ENCODE measurements at regions not wholly inside any gene's neighbourhood (a gene's known extent, or its start where the extent isn't known, plus 50 kb on each side); places are given as distances from the start of the nearest gene placed in this dataset.

DNA sequence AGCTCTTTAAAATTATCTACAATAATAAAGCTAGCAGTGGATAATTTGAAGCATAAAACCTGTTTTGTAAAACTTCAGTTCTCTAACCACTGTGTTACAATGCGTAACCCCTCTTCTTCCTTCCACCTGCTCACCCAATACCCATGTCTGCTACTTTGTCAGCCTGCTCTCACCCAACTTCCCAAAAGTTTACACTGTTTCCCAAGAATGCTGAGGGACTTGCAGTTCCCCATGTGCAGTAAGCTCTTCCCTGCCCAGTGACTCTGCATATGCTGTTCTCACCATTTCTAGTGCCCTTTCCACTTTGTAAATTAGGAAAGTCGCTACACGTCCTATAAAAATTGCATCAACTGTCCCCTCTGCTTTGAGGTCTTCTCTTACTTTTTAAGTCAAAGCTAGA, 315.9 kb upstream of the SEMA6D start:
- H3K9me3 ChIP-seq (ENCODE audit: control insufficient read depth, low read length): no peaks in the 10 kb centered on the region
- peaks cover 11% of the 10 kb centered on the region for H3K4me1 ChIP-seq (ENCODE audit: control insufficient read depth, insufficient read depth, low read length)
- H3K27me3 ChIP-seq (replicated peaks; ENCODE audit: control insufficient read depth, insufficient read depth, low read length): peaks cover 30% of the 10 kb centered on the region
- no peaks in the 10 kb centered on the region for H3K36me3 ChIP-seq (ENCODE audit: control insufficient read depth, insufficient read depth, low read length, severe bottlenecking)
- no peak for DNase-seq (ENCODE audit: low read depth)
- no peak overlapping the region for H3K9ac ChIP-seq (ENCODE audit: low read length)
- H3K4me3 ChIP-seq (ENCODE audit: low read length): no peak overlapping the region

DNA sequence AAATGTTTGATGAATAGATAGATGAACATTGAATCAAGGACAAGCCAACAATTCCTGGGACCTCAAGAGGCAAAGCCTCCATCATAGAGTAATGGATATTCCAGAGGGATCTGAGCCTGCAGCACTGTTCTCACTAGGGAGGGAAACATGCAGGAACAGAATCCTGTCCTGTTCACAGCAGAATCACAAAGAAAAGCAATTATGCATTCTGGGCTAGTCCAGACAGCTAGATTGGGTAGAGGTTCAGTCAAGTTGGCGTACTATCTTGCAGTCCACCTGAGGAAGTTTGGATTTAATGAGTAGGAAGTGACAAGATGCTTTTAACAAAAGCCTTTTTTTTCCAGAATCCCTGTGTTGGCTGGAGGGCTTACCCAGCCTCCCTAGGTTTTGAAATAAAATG, 314.5 kb upstream of the SEMA6D start:
- no peaks in the 10 kb centered on the region for H3K36me3 ChIP-seq (ENCODE audit: control insufficient read depth, insufficient read depth, low read length, severe bottlenecking)
- no peak overlapping the region for H3K9ac ChIP-seq (ENCODE audit: low read length)
- peaks cover 30% of the 10 kb centered on the region for H3K27me3 ChIP-seq (replicated peaks; ENCODE audit: control insufficient read depth, insufficient read depth, low read length)
- no peaks in the 10 kb centered on the region for H3K9me3 ChIP-seq (ENCODE audit: control insufficient read depth, low read length)
- H3K4me1 ChIP-seq (ENCODE audit: control insufficient read depth, insufficient read depth, low read length): peaks cover 8% of the 10 kb centered on the region
- DNase-seq (ENCODE audit: low read depth): no peak
- no peak overlapping the region for H3K4me3 ChIP-seq (ENCODE audit: low read length)

DNA sequence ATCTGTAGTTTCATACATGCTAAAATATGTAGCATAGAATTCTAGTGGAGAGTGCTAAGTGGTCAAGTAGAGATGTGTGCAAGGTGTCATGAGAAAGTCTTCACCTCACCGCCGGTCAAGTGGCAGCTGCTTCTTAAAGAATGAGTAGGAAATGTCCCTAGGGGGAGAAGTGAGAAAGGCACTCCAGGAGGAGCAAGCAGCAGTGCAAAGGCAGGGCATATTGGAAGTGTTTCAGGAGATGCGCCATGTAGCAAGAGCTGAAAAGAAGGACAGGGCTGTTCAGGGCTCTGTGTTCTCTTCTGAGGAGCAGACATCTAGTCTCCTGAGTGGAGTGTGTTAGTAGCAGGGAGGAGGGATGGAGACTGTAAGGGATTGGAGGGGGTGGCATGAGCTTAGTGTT, 312.4 kb upstream of the SEMA6D start:
- H3K27me3 ChIP-seq (replicated peaks; ENCODE audit: control insufficient read depth, insufficient read depth, low read length): peaks cover 30% of the 10 kb centered on the region
- H3K4me3 ChIP-seq (ENCODE audit: low read length): no peak overlapping the region
- no peaks in the 10 kb centered on the region for H3K36me3 ChIP-seq (ENCODE audit: control insufficient read depth, insufficient read depth, low read length, severe bottlenecking)
- H3K9ac ChIP-seq (ENCODE audit: low read length): no peak overlapping the region
- H3K9me3 ChIP-seq (ENCODE audit: control insufficient read depth, low read length): no peaks in the 10 kb centered on the region
- peaks cover 13% of the 10 kb centered on the region for H3K4me1 ChIP-seq (ENCODE audit: control insufficient read depth, insufficient read depth, low read length)
- DNase-seq (ENCODE audit: low read depth): no peak

DNA sequence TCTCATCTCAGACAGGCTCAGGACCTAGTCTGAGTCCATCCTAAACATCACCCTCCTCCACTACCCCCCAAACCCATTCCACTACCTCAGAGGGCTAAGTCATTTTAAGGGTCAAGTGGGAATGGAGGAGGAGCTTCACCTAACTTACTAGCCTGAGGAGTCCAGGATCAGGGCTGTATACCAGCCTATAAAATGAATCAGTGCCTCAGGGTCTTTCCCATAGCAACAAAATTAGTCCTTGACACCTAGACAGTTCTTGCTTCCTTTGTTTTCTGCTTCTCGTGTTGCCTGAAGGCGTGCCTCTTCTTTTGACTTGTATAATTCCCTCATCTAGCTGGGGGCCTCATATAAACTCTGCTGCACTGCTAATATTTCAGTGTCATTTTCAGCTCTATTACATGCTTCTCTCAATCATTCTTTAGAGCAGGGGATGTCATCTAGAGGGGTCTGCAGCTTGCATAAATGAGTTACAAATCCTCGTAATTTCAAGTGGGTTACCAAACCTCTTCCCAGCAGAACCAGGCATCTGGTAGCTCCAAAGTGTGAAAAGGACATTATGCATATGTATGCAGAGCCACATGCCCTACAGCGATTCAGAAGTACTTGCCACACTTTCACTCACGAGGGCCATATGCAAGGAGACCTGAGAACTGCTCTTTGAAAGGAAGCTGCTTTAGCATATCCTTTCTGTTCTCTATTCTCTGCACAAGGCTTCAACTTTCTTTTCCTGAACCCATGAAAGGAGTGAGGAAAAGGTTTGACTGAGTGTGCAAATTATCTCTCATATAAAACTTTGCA, 311.7 kb upstream of the SEMA6D start:
- H3K4me3 ChIP-seq (ENCODE audit: low read length): no peak overlapping the region
- H3K9me3 ChIP-seq (ENCODE audit: control insufficient read depth, low read length): no peaks in the 10 kb centered on the region
- peaks cover 15% of the 10 kb centered on the region for H3K4me1 ChIP-seq (ENCODE audit: control insufficient read depth, insufficient read depth, low read length)
- peaks cover 30% of the 10 kb centered on the region for H3K27me3 ChIP-seq (replicated peaks; ENCODE audit: control insufficient read depth, insufficient read depth, low read length)
- no peaks in the 10 kb centered on the region for H3K36me3 ChIP-seq (ENCODE audit: control insufficient read depth, insufficient read depth, low read length, severe bottlenecking)
- H3K9ac ChIP-seq (ENCODE audit: low read length): no peak overlapping the region
- DNase-seq (ENCODE audit: low read depth): no peak

DNA sequence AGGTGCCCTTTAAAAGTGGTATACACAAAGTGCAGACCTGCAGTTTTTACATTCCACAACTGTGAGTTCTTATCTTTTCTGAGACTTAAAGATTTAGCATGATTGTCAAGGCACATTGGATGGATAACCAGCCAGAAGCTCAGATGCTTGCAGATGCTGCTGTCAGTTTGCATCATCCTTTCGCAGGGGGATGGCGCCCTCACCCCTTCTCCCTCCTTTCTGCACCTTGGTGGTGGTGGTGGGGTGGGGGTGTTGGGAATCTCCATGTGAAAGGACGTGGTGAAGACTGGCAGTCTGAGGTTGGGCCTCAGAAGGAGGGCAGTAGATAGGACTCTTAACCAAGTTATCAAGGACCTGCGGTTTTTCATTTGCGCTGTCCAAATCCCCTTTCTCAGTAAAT, 309.6 kb upstream of the SEMA6D start:
- H3K36me3 ChIP-seq (ENCODE audit: control insufficient read depth, insufficient read depth, low read length, severe bottlenecking): no peaks in the 10 kb centered on the region
- no peak for DNase-seq (ENCODE audit: low read depth)
- H3K4me1 ChIP-seq (ENCODE audit: control insufficient read depth, insufficient read depth, low read length): peaks cover 15% of the 10 kb centered on the region
- H3K4me3 ChIP-seq (ENCODE audit: low read length): no peak overlapping the region
- peaks cover 29% of the 10 kb centered on the region for H3K27me3 ChIP-seq (replicated peaks; ENCODE audit: control insufficient read depth, insufficient read depth, low read length)
- no peaks in the 10 kb centered on the region for H3K9me3 ChIP-seq (ENCODE audit: control insufficient read depth, low read length)
- no peak overlapping the region for H3K9ac ChIP-seq (ENCODE audit: low read length)

DNA sequence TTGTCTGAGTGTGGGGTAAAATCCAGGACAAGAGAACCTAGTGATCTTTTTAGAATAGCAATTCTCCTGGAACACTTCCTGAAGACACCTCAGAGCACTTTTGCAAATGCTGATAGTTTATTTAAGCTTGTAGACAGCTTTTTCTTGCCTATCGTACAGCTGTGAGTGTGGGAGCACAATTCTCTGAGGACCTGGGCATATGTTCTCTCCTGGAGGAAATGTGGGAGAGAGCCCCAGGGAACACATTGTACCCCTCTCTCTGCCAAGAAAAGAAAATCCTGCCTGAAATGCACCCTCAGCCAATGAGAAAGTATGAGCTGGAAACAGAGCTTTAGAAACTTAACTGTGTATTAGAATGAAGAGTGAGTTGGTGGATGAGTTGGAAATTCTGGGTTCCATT, 308.3 kb upstream of the SEMA6D start:
- Histone ChIP-seq H3K9me3 (ENCODE audit: control insufficient read depth, low read length) (no peaks in the 10 kb centered on the region), H3K36me3 (ENCODE audit: control insufficient read depth, insufficient read depth, low read length, severe bottlenecking) (no peaks in the 10 kb centered on the region), H3K4me1 (ENCODE audit: control insufficient read depth, insufficient read depth, low read length) (peaks cover 15% of the 10 kb centered on the region), H3K4me3 (ENCODE audit: low read length) (peak overlapping the region; percentile 18), H3K9ac (ENCODE audit: low read length) (no peak overlapping the region), H3K27me3 (replicated peaks; ENCODE audit: control insufficient read depth, insufficient read depth, low read length) (peaks cover 18% of the 10 kb centered on the region)
- DNase-seq (ENCODE audit: low read depth): no peak

DNA sequence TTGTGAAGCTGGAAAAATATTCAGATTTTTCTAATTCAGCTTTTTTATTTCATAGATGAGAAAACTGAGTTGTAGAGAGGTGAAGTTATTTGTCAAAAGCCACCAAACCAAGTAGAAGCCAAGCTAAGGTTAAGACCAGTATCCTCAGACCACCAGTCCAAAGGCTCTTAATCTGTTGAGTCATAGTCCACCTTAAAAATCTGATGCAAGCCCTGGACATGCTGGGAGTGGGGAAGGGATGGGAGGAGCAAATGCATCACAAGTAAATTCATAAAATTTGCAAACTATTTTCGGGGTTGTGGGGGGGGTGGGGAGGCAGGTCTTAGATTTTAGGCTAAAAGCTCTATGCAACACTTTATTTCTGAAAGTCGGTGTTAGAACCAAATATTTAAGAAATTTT, 307.7 kb upstream of the SEMA6D start:
- Histone ChIP-seq H3K4me3 (ENCODE audit: low read length) (peak overlapping the region; percentile 18), H3K9ac (ENCODE audit: low read length) (no peak overlapping the region)
- peak; percentile 52 for DNase-seq (ENCODE audit: low read depth)

DNA sequence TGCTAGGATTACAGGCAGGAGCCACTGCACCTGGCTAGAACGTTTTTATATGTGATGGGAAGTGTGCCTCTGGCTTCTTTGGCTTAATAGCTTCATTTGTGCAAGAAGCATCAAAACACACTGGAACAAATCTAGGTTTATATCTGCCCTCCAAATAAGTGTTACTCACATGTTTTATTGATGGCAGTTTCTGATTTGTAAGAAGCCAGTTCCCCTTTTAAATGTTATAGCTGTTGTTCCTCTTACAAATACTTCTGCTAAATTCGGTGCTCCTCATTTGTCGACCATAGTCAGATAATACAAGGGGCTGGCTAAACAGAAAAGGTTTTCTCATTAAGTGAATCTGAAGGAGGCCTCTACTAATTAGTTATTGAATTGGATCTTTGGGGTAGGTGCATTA, 307.1 kb upstream of the SEMA6D start:
- peaks cover 7% of the 10 kb centered on the region for H3K27me3 ChIP-seq (replicated peaks; ENCODE audit: control insufficient read depth, insufficient read depth, low read length)
- peaks cover 15% of the 10 kb centered on the region for H3K4me1 ChIP-seq (ENCODE audit: control insufficient read depth, insufficient read depth, low read length)
- H3K4me3 ChIP-seq (ENCODE audit: low read length): no peak overlapping the region
- no peaks in the 10 kb centered on the region for H3K36me3 ChIP-seq (ENCODE audit: control insufficient read depth, insufficient read depth, low read length, severe bottlenecking)
- DNase-seq (ENCODE audit: low read depth): no peak
- no peaks in the 10 kb centered on the region for H3K9me3 ChIP-seq (ENCODE audit: control insufficient read depth, low read length)
- H3K9ac ChIP-seq (ENCODE audit: low read length): no peak overlapping the region

More for the DNA sequence above, 307.7 kb upstream of the SEMA6D start:
- Histone ChIP-seq H3K36me3 (ENCODE audit: control insufficient read depth, insufficient read depth, low read length, severe bottlenecking) (no peaks in the 10 kb centered on the region), H3K4me1 (ENCODE audit: control insufficient read depth, insufficient read depth, low read length) (peaks cover 15% of the 10 kb centered on the region), H3K9me3 (ENCODE audit: control insufficient read depth, low read length) (no peaks in the 10 kb centered on the region), H3K27me3 (replicated peaks; ENCODE audit: control insufficient read depth, insufficient read depth, low read length) (peaks cover 12% of the 10 kb centered on the region)

DNA sequence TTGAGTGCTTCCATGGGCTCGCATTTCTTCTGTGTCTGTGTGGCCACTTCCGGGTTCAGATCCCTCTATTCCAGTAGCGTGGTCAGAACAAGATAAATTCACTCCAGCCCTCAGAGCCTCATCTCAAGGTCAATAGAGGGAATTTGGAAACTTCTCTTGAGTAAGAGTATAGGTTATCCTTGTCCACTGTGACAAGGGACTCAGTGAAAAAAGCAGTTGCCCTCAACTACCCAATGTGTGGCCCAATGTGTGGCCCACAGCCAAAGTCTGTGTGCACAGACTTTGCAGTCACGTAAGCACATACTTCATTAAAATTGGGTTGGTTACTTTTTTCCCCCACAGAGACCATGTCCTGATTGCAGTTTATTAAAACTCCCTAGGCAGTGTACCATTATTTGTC, 305.6 kb upstream of the SEMA6D start:
- no peak for DNase-seq (ENCODE audit: low read depth)
- Histone ChIP-seq H3K9ac (ENCODE audit: low read length) (no peak overlapping the region), H3K9me3 (ENCODE audit: control insufficient read depth, low read length) (no peaks in the 10 kb centered on the region), H3K27me3 (replicated peaks; ENCODE audit: control insufficient read depth, insufficient read depth, low read length) (no peaks in the 10 kb centered on the region), H3K36me3 (ENCODE audit: control insufficient read depth, insufficient read depth, low read length, severe bottlenecking) (no peaks in the 10 kb centered on the region), H3K4me3 (ENCODE audit: low read length) (no peak overlapping the region), H3K4me1 (ENCODE audit: control insufficient read depth, insufficient read depth, low read length) (peaks cover 15% of the 10 kb centered on the region)

DNA sequence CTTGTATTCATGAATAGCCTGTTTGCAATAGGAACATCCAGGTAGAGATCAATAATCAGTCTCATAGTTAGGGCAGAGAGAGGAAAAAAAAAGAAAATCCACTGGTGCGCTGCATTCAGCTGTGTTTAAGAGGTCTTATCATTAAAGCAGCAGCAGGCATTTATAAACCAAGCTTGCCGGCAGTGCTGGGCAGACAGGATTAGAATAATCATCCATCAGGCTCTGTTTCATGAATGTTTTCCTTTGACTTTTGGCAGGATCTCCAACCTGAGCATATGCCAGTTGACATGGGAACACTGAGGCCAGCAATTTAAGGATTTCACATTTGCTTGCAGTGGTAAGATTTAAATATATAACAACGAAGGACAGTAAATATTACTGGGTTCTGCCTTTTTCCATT, 305.2 kb upstream of the SEMA6D start:
- no peaks in the 10 kb centered on the region for H3K36me3 ChIP-seq (ENCODE audit: control insufficient read depth, insufficient read depth, low read length, severe bottlenecking)
- no peak overlapping the region for H3K4me3 ChIP-seq (ENCODE audit: low read length)
- H3K4me1 ChIP-seq (ENCODE audit: control insufficient read depth, insufficient read depth, low read length): peaks cover 15% of the 10 kb centered on the region
- H3K27me3 ChIP-seq (replicated peaks; ENCODE audit: control insufficient read depth, insufficient read depth, low read length): no peaks in the 10 kb centered on the region
- H3K9me3 ChIP-seq (ENCODE audit: control insufficient read depth, low read length): no peaks in the 10 kb centered on the region
- no peak for DNase-seq (ENCODE audit: low read depth)
- H3K9ac ChIP-seq (ENCODE audit: low read length): no peak overlapping the region

DNA sequence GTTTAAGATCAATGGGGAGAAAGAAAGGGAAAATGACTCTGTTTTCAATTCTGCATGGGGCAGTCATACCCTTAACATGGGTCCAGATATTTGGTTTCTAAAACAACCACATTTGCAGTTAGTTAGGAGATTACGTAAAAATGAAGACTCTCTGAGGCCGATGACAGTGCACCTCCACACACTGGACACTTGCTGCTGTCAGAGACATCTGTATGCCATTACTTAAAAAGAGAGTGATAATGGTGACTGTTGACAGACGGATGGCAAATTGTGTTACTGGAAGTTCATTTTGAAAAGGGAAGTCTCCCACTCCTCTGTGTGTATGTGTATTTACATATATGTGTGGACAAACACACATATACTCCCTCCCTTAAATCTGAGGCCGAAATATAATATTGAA, 304.5 kb upstream of the SEMA6D start:
- H3K9me3 ChIP-seq (ENCODE audit: control insufficient read depth, low read length): no peaks in the 10 kb centered on the region
- no peaks in the 10 kb centered on the region for H3K36me3 ChIP-seq (ENCODE audit: control insufficient read depth, insufficient read depth, low read length, severe bottlenecking)
- no peaks in the 10 kb centered on the region for H3K27me3 ChIP-seq (replicated peaks; ENCODE audit: control insufficient read depth, insufficient read depth, low read length)
- H3K9ac ChIP-seq (ENCODE audit: low read length): no peak overlapping the region
- DNase-seq (ENCODE audit: low read depth): no peak
- peaks cover 15% of the 10 kb centered on the region for H3K4me1 ChIP-seq (ENCODE audit: control insufficient read depth, insufficient read depth, low read length)
- no peak overlapping the region for H3K4me3 ChIP-seq (ENCODE audit: low read length)

DNA sequence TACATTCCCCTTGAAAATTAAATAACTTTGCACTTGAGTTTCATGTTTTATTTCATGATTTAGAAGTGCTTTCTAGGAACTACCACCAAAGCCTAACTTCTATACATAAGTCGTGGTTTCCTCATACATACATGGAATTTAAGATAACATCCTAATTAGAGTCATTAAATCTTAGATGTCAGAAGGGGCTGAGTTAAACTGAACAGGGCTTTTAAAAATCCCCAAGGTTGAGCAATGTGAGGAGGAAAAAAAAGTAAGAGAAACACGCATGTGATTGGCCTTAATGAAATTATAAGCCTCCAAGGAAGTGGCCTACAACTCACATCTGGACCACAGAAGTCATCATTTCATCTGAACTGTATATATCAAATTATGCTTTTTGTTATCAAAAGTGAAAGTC, 303.1 kb upstream of the SEMA6D start:
- H3K36me3 ChIP-seq (ENCODE audit: control insufficient read depth, insufficient read depth, low read length, severe bottlenecking): no peaks in the 10 kb centered on the region

More for the DNA sequence above, 303.1 kb upstream of the SEMA6D start:
- Histone ChIP-seq H3K9me3 (ENCODE audit: control insufficient read depth, low read length) (no peaks in the 10 kb centered on the region), H3K4me3 (ENCODE audit: low read length) (no peak overlapping the region), H3K27me3 (replicated peaks; ENCODE audit: control insufficient read depth, insufficient read depth, low read length) (no peaks in the 10 kb centered on the region), H3K9ac (ENCODE audit: low read length) (no peak overlapping the region), H3K4me1 (ENCODE audit: control insufficient read depth, insufficient read depth, low read length) (peaks cover 8% of the 10 kb centered on the region)
- DNase-seq (ENCODE audit: low read depth): no peak

All from adipocyte (in vitro differentiated cells).